Liver (tissue), 8 donors: ENCODE measurements at regions not wholly inside any gene's neighbourhood (a gene's known extent, or its start where the extent isn't known, plus 50 kb on each side); places are given as distances from the start of the nearest gene placed in this dataset.

Experiments
- DNase-seq: peaks from one replicate; pipeline ENCODE4 v3.0.0-alpha.2; 2017; ENCODE audit warnings: low spot score
- H3K27ac ChIP-seq, 2 donors: one replicate each; pipeline ENCODE4 v1.7.0; 2013; ENCODE audit warnings: inconsistent platforms in 2 of 2, low read length in 2 of 2, control low read depth in 1 of 2, low read depth in 1 of 2, mild to moderate bottlenecking in 1 of 2
- H3K27me3 ChIP-seq, 4 donors: one replicate each; pipeline versions ENCODE4 v1.6.1 to v1.7.0; 2013; ENCODE audit warnings: low read length in 3 of 4, inconsistent platforms in 1 of 4, mild to moderate bottlenecking in 1 of 4, moderate library complexity in 1 of 4; ENCODE audit not compliant: control insufficient read depth in 4 of 4, insufficient read depth in 4 of 4
- H3K36me3 ChIP-seq, 4 donors: one replicate each; pipeline versions ENCODE4 v1.6.1 to v1.7.0; 2013; ENCODE audit warnings: low read length in 3 of 4, mild to moderate bottlenecking in 3 of 4, low read depth in 1 of 4, moderate library complexity in 1 of 4; ENCODE audit not compliant: control insufficient read depth in 4 of 4, insufficient read depth in 3 of 4
- H3K4me1 ChIP-seq, 4 donors: one replicate each; pipeline versions ENCODE4 v1.6.1 to v1.7.0; 2013; ENCODE audit warnings: low read length in 3 of 4, mild to moderate bottlenecking in 3 of 4, moderate library complexity in 1 of 4; ENCODE audit not compliant: control insufficient read depth in 4 of 4, insufficient read depth in 4 of 4
- H3K4me3 ChIP-seq, 3 donors: one replicate each; pipeline versions ENCODE4 v1.6.1 to v1.7.0; 2013; ENCODE audit warnings: low read length in 3 of 3, control low read depth in 1 of 3, low read depth in 1 of 3, mild to moderate bottlenecking in 1 of 3
- H3K9ac ChIP-seq, 2 donors: one replicate each; pipeline ENCODE4 v1.7.0; 2013; ENCODE audit warnings: low read length in 2 of 2, mild to moderate bottlenecking in 2 of 2, moderate library complexity in 2 of 2, control low read depth in 1 of 2, low read depth in 1 of 2
- H3K9me3 ChIP-seq, 4 donors: one replicate each; pipeline versions ENCODE4 v1.6.1 to v1.7.0; 2013; ENCODE audit warnings: low read length in 3 of 4; ENCODE audit not compliant: control insufficient read depth in 4 of 4
- ATF3 ChIP-seq: IDR thresholded peaks from 2 replicates; pipeline ENCODE4 v1.6.1; 2016; ENCODE audit warnings: antibody characterized with exemption
- EGR1 ChIP-seq, 2 donors: IDR thresholded peaks; 2 replicates each; pipeline ENCODE4 v1.6.1; 2016 to 2018; ENCODE audit warnings: antibody characterized with exemption in 2 of 2, low read depth in 2 of 2
- FOXA2 ChIP-seq: IDR thresholded peaks from 2 replicates; pipeline ENCODE4 v1.6.1; 2016; ENCODE audit warnings: antibody characterized with exemption
- GABPA ChIP-seq, 2 donors: IDR thresholded peaks in 1 of 2; conservative IDR thresholded peaks in 1 of 2; 2 replicates each; pipeline ENCODE4 v1.6.1; 2016; ENCODE audit warnings: antibody characterized with exemption in 2 of 2, mild to moderate bottlenecking in 1 of 2, moderate library complexity in 1 of 2
- HNF4G ChIP-seq: IDR thresholded peaks from 2 replicates; pipeline ENCODE4 v1.6.1; 2016; ENCODE audit warnings: antibody characterized with exemption
- JUND ChIP-seq, 2 donors: IDR thresholded peaks; 2 replicates each; pipeline ENCODE4 v1.6.1; 2016; ENCODE audit warnings: antibody characterized with exemption in 2 of 2
- NR2F2 ChIP-seq: IDR thresholded peaks from 2 replicates; pipeline ENCODE4 v1.6.1; 2016; ENCODE audit warnings: antibody characterized with exemption
- RAD21 ChIP-seq, 2 donors: IDR thresholded peaks; 2 replicates each; pipeline ENCODE4 v1.6.1; 2016; ENCODE audit warnings: antibody characterized with exemption in 2 of 2, mild to moderate bottlenecking in 2 of 2
- SP1 ChIP-seq: IDR thresholded peaks from 2 replicates; pipeline ENCODE4 v1.6.1; 2018; ENCODE audit warnings: antibody characterized with exemption, mild to moderate bottlenecking
- TAF1 ChIP-seq: conservative IDR thresholded peaks from 2 replicates; pipeline ENCODE4 v1.6.1; 2016; ENCODE audit warnings: antibody characterized with exemption, mild to moderate bottlenecking
- YY1 ChIP-seq: IDR thresholded peaks from 2 replicates; pipeline ENCODE4 v1.6.1; 2016; ENCODE audit warnings: antibody characterized with exemption, mild to moderate bottlenecking
- WGBS: extraction: QIAGEN DNeasy Blood & Tissue Kit; methylation state at CpG from one replicate; pipeline ENCODE4 v1.1.7; 2013; 5-methylcytosine and 5-hydroxymethylcytosine counted together
- TF ChIP-seq, protein P1 (sequence below): IDR thresholded peaks from 2 replicates; pipeline ENCODE4 v1.6.1; 2016; ENCODE audit warnings: antibody characterized with exemption
- TF ChIP-seq, protein P2 (sequence below): fragments of 150-350 bp; IDR thresholded peaks from 2 replicates; pipeline ENCODE4 v1.5.1; 2017; ENCODE audit warnings: improper control_type of control experiment, low read depth, low read length; ENCODE audit not compliant: missing input control
- donor health status: healthy.
- donor health status: healthy.
- donor health status: healthy.
- donor health status: healthy.
- donor health status: healthy.

DNA sequence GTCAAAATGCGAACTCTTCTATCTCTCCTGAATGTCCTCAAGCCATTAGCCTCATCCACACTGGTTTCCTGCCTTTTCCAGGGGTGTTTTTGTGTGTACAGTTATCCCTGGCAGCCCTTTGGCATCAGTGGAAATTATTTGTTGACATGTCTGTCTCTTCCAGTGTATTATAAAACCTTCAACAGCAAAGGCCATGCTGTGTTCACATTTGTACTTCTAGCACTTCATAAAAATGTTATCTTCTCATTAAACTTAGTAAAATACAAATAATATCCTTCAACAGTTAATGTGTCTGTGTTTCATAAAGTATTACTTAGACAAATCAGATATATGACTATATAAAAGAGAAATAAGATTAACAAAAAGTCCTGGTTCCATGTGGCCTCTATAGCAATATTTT lies 359.5 kb upstream of the ARGLU1 start:
- no peak for TF ChIP-seq JUND (IDR thresholded peaks at IDR 0.05)
- TF ChIP-seq, protein P1, sequence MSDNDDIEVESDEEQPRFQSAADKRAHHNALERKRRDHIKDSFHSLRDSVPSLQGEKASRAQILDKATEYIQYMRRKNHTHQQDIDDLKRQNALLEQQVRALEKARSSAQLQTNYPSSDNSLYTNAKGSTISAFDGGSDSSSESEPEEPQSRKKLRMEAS = no peak
- TF ChIP-seq RAD21 (IDR thresholded peaks at IDR 0.05) = no peak
- no peak for TF ChIP-seq GABPA (IDR thresholded peaks at IDR 0.05 in 1 of 2, conservative IDR thresholded peaks at IDR 0.05 in 1 of 2)
- TF ChIP-seq HNF4G = no peak
- no peak for TF ChIP-seq EGR1 (IDR thresholded peaks at IDR 0.05; ENCODE audit: low read depth in 2 of 2)
- TF ChIP-seq TAF1 = no peak
- TF ChIP-seq, protein P2, sequence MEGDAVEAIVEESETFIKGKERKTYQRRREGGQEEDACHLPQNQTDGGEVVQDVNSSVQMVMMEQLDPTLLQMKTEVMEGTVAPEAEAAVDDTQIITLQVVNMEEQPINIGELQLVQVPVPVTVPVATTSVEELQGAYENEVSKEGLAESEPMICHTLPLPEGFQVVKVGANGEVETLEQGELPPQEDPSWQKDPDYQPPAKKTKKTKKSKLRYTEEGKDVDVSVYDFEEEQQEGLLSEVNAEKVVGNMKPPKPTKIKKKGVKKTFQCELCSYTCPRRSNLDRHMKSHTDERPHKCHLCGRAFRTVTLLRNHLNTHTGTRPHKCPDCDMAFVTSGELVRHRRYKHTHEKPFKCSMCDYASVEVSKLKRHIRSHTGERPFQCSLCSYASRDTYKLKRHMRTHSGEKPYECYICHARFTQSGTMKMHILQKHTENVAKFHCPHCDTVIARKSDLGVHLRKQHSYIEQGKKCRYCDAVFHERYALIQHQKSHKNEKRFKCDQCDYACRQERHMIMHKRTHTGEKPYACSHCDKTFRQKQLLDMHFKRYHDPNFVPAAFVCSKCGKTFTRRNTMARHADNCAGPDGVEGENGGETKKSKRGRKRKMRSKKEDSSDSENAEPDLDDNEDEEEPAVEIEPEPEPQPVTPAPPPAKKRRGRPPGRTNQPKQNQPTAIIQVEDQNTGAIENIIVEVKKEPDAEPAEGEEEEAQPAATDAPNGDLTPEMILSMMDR = no peak
- no peak for TF ChIP-seq SP1
- TF ChIP-seq YY1 = no peak
- no peak for TF ChIP-seq FOXA2
- TF ChIP-seq ATF3 = no peak
- Histone ChIP-seq H3K27me3 (no peaks in the 10 kb centered on the region), H3K9ac (no peak overlapping the region), H3K4me3 (no peak overlapping the region), H3K4me1 (no peaks in the 10 kb centered on the region), H3K36me3 (no peaks in the 10 kb centered on the region), H3K27ac (no peak overlapping the region), H3K9me3 (no peaks in the 10 kb centered on the region)
- 85% methylated on average over 1 of the region's 1 CpG for WGBS
- DNase-seq = no peak

DNA sequence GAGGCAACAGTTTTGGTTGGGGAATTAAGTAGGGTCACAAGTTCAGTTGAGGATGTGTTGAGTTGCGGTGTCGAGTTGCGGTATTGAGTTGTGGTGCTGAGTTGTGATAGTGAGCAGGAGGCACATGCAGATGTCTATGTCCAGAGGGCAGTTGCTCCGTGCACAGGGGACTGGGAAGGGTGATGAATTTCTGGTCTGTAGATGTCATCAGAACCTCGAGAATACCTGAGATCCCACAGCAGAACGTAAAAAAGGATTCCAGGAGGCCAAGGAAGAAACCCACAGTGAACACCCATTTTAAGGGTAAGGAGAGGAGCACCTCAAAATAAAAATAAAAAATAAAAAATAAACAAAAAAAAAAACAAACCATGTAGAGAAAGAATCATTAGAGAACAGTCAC lies 354.4 kb upstream of the ARGLU1 start:
- DNase-seq = no peak
- no peaks in the 10 kb centered on the region for H3K36me3 ChIP-seq
- H3K9me3 ChIP-seq = no peaks in the 10 kb centered on the region

GRCh38 chr13:106919638-106920037 lies 351.7 kb upstream of the ARGLU1 start:
- Histone ChIP-seq H3K4me1 (peaks cover 0 to 7% (median under 1%) of the 10 kb centered on the region in 4 donors), H3K27me3 (no peaks in the 10 kb centered on the region), H3K9me3 (no peaks in the 10 kb centered on the region), H3K27ac (peak overlapping the region in 1 of 2 donors; percentile 13), H3K4me3 (no peak overlapping the region), H3K9ac (no peak overlapping the region), H3K36me3 (no peaks in the 10 kb centered on the region)
- no peak for DNase-seq
- WGBS = 55% methylated on average over 13 of the region's 13 CpGs
- TF ChIP-seq RAD21 (IDR thresholded peaks at IDR 0.05) = peak; percentile 10 to 17
- peak; percentile 18 for TF ChIP-seq YY1
- peak; percentile 39 for TF ChIP-seq NR2F2
- no peak for TF ChIP-seq SP1

More for the DNA sequence above, 354.4 kb upstream of the ARGLU1 start:
- no peak for TF ChIP-seq FOXA2
- peak; percentile 44 to 67 for TF ChIP-seq RAD21 (IDR thresholded peaks at IDR 0.05)
- no peak for TF ChIP-seq SP1
- WGBS = 72% methylated on average over 6 of the region's 6 CpGs
- Histone ChIP-seq H3K27me3 (no peaks in the 10 kb centered on the region), H3K27ac (no peak overlapping the region), H3K9ac (no peak overlapping the region), H3K4me1 (peaks cover 0 to 7% (median under 1%) of the 10 kb centered on the region in 4 donors), H3K4me3 (no peak overlapping the region)
